Right lobe of liver (tissue), 6 donors: ENCODE measurements at regions not wholly inside any gene's neighbourhood (a gene's known extent, or its start where the extent isn't known, plus 50 kb on each side); places are given as distances from the start of the nearest gene placed in this dataset.

Source experiments
- ATAC-seq, 4 donors: fragments of 200-7000 bp; cut with Tn5 transposase; one replicate each; pipeline ENCODE4 v1.9.1; 2020; ENCODE audit warnings: mild to moderate bottlenecking in 4 of 4, moderate library complexity in 4 of 4
- DNase-seq, 3 donors: peaks; one replicate each; pipeline ENCODE4 v3.0.0-alpha.2; 2020
- H3K27ac ChIP-seq, 3 donors: fragments of 200-600 bp; one replicate each; pipeline ENCODE4 v1.8.0; 2022
- H3K27me3 ChIP-seq, 2 donors: fragments of 200-600 bp; one replicate each; pipeline ENCODE4 v1.8.0; 2022
- H3K36me3 ChIP-seq, 4 donors: fragments of 200-600 bp; sonication (generic) in 1 of 4; one replicate each; pipeline versions ENCODE4 v1.5.1 to v1.8.0; 2017 to 2022; ENCODE audit warnings: control low read depth in 1 of 4
- H3K4me1 ChIP-seq, 4 donors: fragments of 200-600 bp; sonication (generic) in 1 of 4; one replicate each; pipeline versions ENCODE4 v1.5.1 to v1.8.0; 2017 to 2022; ENCODE audit warnings: control low read depth in 1 of 4
- H3K4me3 ChIP-seq, 3 donors: fragments of 200-600 bp; one replicate each; pipeline ENCODE4 v1.8.0; 2022
- H3K9me3 ChIP-seq, 4 donors: fragments of 200-600 bp; sonication (generic) in 1 of 4; one replicate each; pipeline versions ENCODE4 v1.5.1 to v1.8.0; 2017 to 2022; ENCODE audit warnings: control low read depth in 1 of 4
- CTCF ChIP-seq, 4 donors: fragments of 200-600 bp in 3 of 4; fragments of 450-650 bp in 1 of 4; IDR thresholded peaks; one replicate each; pipeline versions ENCODE4 v1.5.1 to v1.8.0; 2016 to 2022; ENCODE audit warnings: antibody characterized with exemption in 4 of 4, mild to moderate bottlenecking in 2 of 4
- POLR2A ChIP-seq: fragments of 450-650 bp; IDR thresholded peaks from one replicate; pipeline ENCODE4 v1.6.1; 2017; ENCODE audit warnings: antibody characterized with exemption, mild to moderate bottlenecking
- WGBS: methylation state at CpG from one replicate; pipeline ENCODE4 v1.1.6; 2018; ENCODE audit warnings: low coverage, low lambda C conversion rate; ENCODE audit not compliant: insufficient coverage; ENCODE audit errors: missing lambda C conversion rate; 5-methylcytosine and 5-hydroxymethylcytosine counted together
- intact Hi-C, 2 donors: fragments of 100-400 bp; cut with DNase I; formaldehyde crosslinking; loops; one replicate each; pipeline versions ENCODE4 v1.11.2 to v1.14.1; 2022
- donor health status: DM: no; HTN: yes; CAD: no.
- donor health status: DM: no; HTN: no; CAD: no.
- donor health status: DM: no; HTN: no; CAD: no.
- donor health status: DM: no; HTN: yes; CAD: no.
- donor health status: DM: no; HTN: yes; CAD: no.

GRCh38 chr2:4765787-4766530 is 926.2 kb upstream of the SOX11 start:
- H3K9me3 ChIP-seq: no peaks in the 10 kb centered on the region
- no peaks in the 10 kb centered on the region for H3K36me3 ChIP-seq
- H3K27ac ChIP-seq: no peak overlapping the region
- no peak overlapping the region for H3K4me3 ChIP-seq
- 69% methylated on average over 15 of the region's 16 CpGs for whole genome bisulfite sequencing
- no peaks in the 10 kb centered on the region for H3K27me3 ChIP-seq
- DNase-seq (no peak), ATAC-seq (no peak)
- TF ChIP-seq POLR2A: no peak
- no peaks in the 10 kb centered on the region for H3K4me1 ChIP-seq
- intact Hi-C loops: no loop called here

DNA sequence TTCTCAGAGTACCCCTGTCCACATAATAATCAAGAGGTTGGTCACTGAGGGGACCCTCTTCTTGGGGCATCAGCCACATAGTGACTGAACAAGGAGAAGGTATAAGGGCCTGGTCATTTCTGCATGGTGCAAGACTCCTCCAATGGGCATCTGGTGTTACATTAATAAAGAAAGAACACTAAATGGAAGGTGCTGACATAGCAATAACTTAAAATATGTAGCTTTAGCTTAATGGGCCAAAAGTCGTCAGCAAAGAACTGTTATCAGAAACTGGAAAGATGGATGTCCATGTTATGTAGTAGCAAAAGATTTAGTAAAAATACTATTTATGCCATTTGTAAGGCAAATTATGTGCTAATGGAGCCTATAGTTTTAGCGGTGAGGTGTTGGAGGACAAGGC is 916.5 kb upstream of the SOX11 start:
- H3K4me1 ChIP-seq: no peaks in the 10 kb centered on the region
- no peak for TF ChIP-seq POLR2A
- TF ChIP-seq CTCF (IDR thresholded peaks at IDR 0.05): no peak
- no peak overlapping the region for H3K27ac ChIP-seq
- H3K9me3 ChIP-seq: no peaks in the 10 kb centered on the region
- ATAC-seq (no peak), DNase-seq (no peak)
- H3K27me3 ChIP-seq: no peaks in the 10 kb centered on the region
- intact Hi-C loops: no loop called here
- H3K36me3 ChIP-seq: no peaks in the 10 kb centered on the region
- 66% methylated on average over 2 of the region's 2 CpGs for WGBS
- no peak overlapping the region for H3K4me3 ChIP-seq

DNA sequence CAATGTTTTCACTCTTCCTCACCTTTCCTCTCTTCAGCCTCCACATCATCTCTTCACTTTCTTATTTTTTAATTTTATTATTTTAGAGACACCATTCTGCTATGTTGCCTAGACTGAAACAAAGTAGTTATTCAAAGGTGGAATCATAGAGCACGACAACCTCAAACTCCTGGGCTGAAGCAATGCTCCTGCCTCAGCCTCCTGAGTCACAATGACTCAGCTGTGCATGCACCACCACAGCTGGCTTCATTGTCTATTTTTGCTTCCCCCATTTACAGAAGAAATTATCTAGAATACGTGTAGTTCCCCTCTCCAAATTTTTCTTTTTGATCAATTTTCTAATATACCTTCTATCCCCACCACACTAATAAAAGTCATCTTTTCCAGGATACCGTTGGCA is 911.5 kb upstream of the SOX11 start:
- H3K4me3 ChIP-seq: no peak overlapping the region
- DNase-seq: no peak
- H3K36me3 ChIP-seq: no peaks in the 10 kb centered on the region
- H3K27ac ChIP-seq: no peak overlapping the region
- TF ChIP-seq POLR2A (no peak), CTCF (IDR thresholded peaks at IDR 0.05) (no peak)
- 33% methylated on average over 3 of the region's 3 CpGs for WGBS
- H3K4me1 ChIP-seq: no peaks in the 10 kb centered on the region
- intact Hi-C loops: no loop called here
- H3K9me3 ChIP-seq: no peaks in the 10 kb centered on the region
- no peaks in the 10 kb centered on the region for H3K27me3 ChIP-seq
- no peak for ATAC-seq

GRCh38 chr2:4782647-4783046 is 909.5 kb upstream of the SOX11 start:
- Histone ChIP-seq H3K4me3 (no peak overlapping the region), H3K27ac (no peak overlapping the region), H3K27me3 (no peaks in the 10 kb centered on the region), H3K36me3 (no peaks in the 10 kb centered on the region), H3K9me3 (no peaks in the 10 kb centered on the region), H3K4me1 (no peaks in the 10 kb centered on the region)
- no peak for DNase-seq
- ATAC-seq: no peak
- WGBS: 89% methylated on average over 1 of the region's 1 CpG
- TF ChIP-seq POLR2A: no peak
- no peak for TF ChIP-seq CTCF (IDR thresholded peaks at IDR 0.05)
- intact Hi-C loops: no loop called here

DNA sequence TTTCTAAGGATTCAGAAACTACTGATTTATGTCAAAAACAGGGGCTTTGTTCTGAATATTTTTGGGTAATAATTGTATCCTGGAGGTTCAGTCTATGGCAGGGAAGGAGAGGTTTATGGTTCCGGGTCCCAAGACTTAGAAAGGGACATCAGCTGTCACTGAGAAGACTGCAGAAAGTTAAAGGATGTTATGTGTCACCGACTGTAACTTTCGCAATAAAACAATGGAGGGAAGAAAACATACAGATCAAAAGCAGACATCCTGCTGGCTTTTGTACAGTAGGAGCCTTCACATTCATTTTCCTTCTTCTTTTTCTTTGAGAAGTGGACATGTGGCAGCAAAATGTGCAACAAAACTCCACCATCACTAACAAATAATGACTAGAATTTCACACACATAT is 900.7 kb upstream of the SOX11 start:
- Histone ChIP-seq H3K9me3 (no peaks in the 10 kb centered on the region), H3K36me3 (no peaks in the 10 kb centered on the region), H3K27me3 (no peaks in the 10 kb centered on the region), H3K4me1 (no peaks in the 10 kb centered on the region), H3K4me3 (no peak overlapping the region), H3K27ac (no peak overlapping the region)
- TF ChIP-seq CTCF (IDR thresholded peaks at IDR 0.05): no peak
- no peak for TF ChIP-seq POLR2A
- ATAC-seq: no peak
- intact Hi-C loops: no loop called here
- no peak for DNase-seq
- WGBS: 53% methylated on average over 3 of the region's 3 CpGs
